WERI-Rb-1 (cell line): ENCODE measurements at regions not wholly inside any gene's neighbourhood (a gene's known extent, or its start where the extent isn't known, plus 50 kb on each side); places are given as distances from the start of the nearest gene placed in this dataset.

Experiments used
- DNase-seq: peaks from one replicate; pipeline ENCODE4 v3.0.0-alpha.2; 2020
- H3K27ac ChIP-seq: fragments of 250-450 bp; sonication (Bioruptor Pico); 2 replicates; pipeline ENCODE4 v1.5.1; 2020; ENCODE audit warnings: mild to moderate bottlenecking, moderate library complexity
- H3K27me3 ChIP-seq: fragments of 250-450 bp; sonication (Bioruptor Pico); 2 replicates; pipeline ENCODE4 v1.5.1; 2021; ENCODE audit warnings: mild to moderate bottlenecking, low read depth, moderate library complexity; ENCODE audit not compliant: insufficient read depth, severe bottlenecking
- H3K36me3 ChIP-seq: fragments of 250-450 bp; sonication (Bioruptor Pico); 2 replicates; pipeline ENCODE4 v1.5.1; 2020; ENCODE audit warnings: mild to moderate bottlenecking, moderate library complexity
- H3K4me3 ChIP-seq: 2 replicates; pipeline ENCODE4 v1.5.1; 2011; ENCODE audit warnings: low read depth, mild to moderate bottlenecking, control low read depth, low read length
- H3K9me3 ChIP-seq: fragments of 250-450 bp; sonication (Bioruptor Pico); 2 replicates; pipeline ENCODE4 v1.5.1; 2021; ENCODE audit warnings: mild to moderate bottlenecking, moderate library complexity; ENCODE audit not compliant: severe bottlenecking
- TF ChIP-seq, protein P1 (sequence below): IDR thresholded peaks from 2 replicates; pipeline ENCODE4 v1.5.1; 2011; ENCODE audit warnings: low read depth, mild to moderate bottlenecking, control low read depth, inconsistent platforms, low read length

DNA sequence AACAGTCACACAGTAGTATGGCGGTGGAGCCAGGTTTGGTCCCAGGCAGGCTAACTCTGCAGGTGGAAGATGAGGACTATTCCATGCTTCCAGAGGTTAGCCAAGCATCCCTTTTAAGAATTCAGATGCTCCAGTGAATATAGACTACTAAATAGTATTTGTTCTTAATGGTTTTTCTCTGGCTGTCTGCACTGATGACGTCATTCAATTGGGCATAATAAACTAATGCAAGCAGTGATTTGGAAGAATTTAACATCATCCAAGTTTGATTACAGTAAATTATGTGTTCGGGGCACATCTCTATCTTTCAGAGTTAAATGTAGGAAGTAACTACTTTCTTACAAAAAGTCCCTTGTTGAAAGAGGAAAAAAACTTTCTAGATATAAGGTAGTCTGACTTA lies 78.8 kb upstream of the RND3 start:
- Histone ChIP-seq H3K4me3 (no peak overlapping the region), H3K9me3 (no peaks in the 10 kb centered on the region), H3K36me3 (no peaks in the 10 kb centered on the region), H3K27me3 (no peaks in the 10 kb centered on the region), H3K27ac (no peak overlapping the region)
- no peak for DNase-seq
- TF ChIP-seq, protein P1, sequence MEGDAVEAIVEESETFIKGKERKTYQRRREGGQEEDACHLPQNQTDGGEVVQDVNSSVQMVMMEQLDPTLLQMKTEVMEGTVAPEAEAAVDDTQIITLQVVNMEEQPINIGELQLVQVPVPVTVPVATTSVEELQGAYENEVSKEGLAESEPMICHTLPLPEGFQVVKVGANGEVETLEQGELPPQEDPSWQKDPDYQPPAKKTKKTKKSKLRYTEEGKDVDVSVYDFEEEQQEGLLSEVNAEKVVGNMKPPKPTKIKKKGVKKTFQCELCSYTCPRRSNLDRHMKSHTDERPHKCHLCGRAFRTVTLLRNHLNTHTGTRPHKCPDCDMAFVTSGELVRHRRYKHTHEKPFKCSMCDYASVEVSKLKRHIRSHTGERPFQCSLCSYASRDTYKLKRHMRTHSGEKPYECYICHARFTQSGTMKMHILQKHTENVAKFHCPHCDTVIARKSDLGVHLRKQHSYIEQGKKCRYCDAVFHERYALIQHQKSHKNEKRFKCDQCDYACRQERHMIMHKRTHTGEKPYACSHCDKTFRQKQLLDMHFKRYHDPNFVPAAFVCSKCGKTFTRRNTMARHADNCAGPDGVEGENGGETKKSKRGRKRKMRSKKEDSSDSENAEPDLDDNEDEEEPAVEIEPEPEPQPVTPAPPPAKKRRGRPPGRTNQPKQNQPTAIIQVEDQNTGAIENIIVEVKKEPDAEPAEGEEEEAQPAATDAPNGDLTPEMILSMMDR, result no peak

DNA sequence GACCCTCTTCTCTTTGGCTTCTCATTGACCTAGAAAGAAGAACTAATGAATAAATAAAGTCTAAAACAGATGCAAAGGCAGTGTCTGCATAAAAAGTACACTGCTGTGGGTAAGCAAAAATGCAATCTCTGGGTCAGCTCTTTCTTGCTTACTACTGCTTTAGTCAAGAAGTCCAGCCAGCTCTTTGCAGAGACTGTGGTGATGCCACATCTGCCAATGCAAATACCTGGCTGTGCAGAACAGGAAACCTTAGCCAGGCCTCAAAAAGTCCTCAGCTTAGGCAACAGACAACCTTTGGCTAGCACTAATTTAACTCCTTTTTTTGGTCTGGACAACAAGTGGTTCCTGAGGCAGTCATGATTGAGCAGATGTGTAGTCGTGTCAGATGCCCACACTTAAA lies 73.6 kb upstream of the RND3 start:
- H3K4me3 ChIP-seq, result no peak overlapping the region
- no peak overlapping the region for H3K27ac ChIP-seq
- no peaks in the 10 kb centered on the region for H3K36me3 ChIP-seq
- DNase-seq, result no peak
- TF ChIP-seq, protein P1, result no peak
- no peaks in the 10 kb centered on the region for H3K9me3 ChIP-seq
- H3K27me3 ChIP-seq, result no peaks in the 10 kb centered on the region

DNA sequence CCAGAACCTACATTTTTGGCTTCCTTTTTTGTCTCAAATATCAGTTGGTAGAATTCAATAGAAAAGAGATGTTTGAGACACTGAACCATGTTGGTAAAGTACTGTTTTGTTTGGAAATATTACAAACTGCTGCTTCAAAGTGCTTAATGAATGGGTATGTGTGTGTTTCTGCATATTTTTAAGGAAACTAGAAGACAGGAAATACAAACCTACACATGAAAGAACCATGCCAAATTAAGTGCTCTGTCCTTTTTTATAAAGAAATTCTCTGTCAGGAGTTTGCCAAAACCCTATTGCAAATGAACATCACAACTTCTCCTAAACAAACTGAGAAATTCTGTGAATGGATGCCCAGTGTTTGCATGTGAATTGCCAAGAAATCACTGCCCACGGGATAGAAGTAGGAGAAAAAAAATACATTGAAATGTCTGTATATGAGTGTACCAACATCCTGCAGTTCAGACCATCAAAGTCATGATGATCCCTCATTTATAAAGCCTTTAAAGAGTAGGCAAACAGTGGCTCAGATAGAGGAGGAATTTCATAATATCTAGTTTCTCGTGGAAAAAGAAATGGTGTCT lies 69.6 kb upstream of the RND3 start:
- Histone ChIP-seq H3K9me3 (no peaks in the 10 kb centered on the region), H3K4me3 (no peak overlapping the region), H3K36me3 (no peaks in the 10 kb centered on the region), H3K27me3 (no peaks in the 10 kb centered on the region), H3K27ac (no peak overlapping the region)
- TF ChIP-seq, protein P1, result no peak
- DNase-seq, result no peak

DNA sequence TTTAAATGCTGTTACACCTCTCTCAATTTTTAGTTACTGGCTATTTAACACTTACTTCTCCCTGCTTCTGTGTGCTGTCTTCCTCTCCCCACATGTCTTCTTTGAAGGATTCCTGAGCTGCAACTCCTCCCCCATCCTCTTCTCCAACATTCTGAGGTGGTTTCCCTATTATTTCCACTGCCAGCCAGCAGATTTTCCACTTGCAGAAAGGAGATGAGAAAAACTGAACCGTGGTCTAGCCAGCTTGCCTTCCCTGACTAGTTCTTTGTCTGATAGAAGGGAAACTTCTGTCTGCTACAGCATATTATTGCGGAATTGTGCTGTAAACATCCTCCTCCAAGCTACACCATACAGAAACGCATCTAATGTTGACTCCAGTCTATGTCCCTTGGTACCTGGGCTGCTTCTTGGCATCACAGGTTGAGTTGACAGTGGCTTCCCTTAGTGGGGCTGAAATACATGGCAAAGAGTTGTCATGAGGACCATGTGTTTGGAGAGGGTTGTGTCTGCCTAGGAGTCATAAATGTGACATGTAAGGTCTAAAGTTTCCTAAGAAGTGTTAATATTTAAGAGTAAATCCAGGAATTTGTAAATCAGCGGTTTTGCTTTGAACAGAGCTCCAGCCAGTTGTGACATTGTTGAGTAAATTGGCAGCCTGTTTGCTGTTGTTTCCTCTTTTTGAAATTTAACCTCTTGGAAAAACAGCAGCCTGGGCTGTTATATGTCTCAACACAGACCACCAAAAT lies 68.3 kb upstream of the RND3 start:
- no peak for DNase-seq
- Histone ChIP-seq H3K9me3 (no peaks in the 10 kb centered on the region), H3K36me3 (no peaks in the 10 kb centered on the region), H3K27me3 (no peaks in the 10 kb centered on the region), H3K4me3 (no peak overlapping the region), H3K27ac (no peak overlapping the region)
- TF ChIP-seq, protein P1, result no peak

DNA sequence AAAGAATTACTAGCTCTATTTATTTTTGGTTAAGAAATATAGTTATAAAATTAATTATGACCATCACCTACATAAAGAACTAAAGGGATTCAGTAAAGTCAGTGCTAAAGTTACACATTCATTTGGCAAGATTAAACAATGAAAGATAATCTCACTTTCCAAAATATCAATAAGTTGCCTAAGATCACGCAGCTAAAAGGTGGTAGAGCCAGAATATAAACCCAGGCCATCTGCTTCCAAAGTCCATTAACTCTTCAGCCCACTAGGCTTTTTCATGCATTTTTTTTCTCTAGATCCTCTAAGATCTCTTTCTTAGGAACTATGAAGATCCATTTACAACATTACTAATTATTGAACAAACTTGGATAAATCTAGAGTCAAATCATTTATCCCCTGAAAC lies 66.6 kb upstream of the RND3 start:
- TF ChIP-seq, protein P1, result no peak
- H3K4me3 ChIP-seq, result no peak overlapping the region
- DNase-seq, result no peak
- H3K27ac ChIP-seq, result no peak overlapping the region
- no peaks in the 10 kb centered on the region for H3K27me3 ChIP-seq
- no peaks in the 10 kb centered on the region for H3K36me3 ChIP-seq
- no peaks in the 10 kb centered on the region for H3K9me3 ChIP-seq
